Activated T-helper 2 cell treated with anti-CD3 and anti-CD28 coated beads, Interferon-gamma antibody, Interleukin-2, Interleukin-4, amounts not matched to agents 10 μg/mL and 5 μg/mL and 100 μg/mL, durations not matched to agents 14 hours and 24 hours and 36 hours (primary cell): ENCODE measurements at regions not wholly inside any gene's neighbourhood (a gene's known extent, or its start where the extent isn't known, plus 50 kb on each side); places are given as distances from the start of the nearest gene placed in this dataset.

Experiments used
- DNase-seq: peaks from one replicate; pipeline ENCODE4 v3.0.0; 2021; ENCODE audit warnings: low spot score
- H3K27ac Mint-ChIP-seq: one replicate; pipeline ENCODE4 v1.8.0; 2021; ENCODE audit warnings: mixed read lengths
- H3K27me3 Mint-ChIP-seq: one replicate; pipeline ENCODE4 v1.8.0; 2021; ENCODE audit warnings: low read depth, mixed read lengths
- H3K36me3 Mint-ChIP-seq: one replicate; pipeline ENCODE4 v1.8.0; 2021; ENCODE audit warnings: low read depth, mixed read lengths
- H3K4me1 Mint-ChIP-seq: one replicate; pipeline ENCODE4 v1.8.0; 2021; ENCODE audit warnings: low read depth, mixed read lengths
- H3K4me3 Mint-ChIP-seq: one replicate; pipeline ENCODE4 v1.8.0; 2021; ENCODE audit warnings: low read depth, mild to moderate bottlenecking, moderate library complexity, mixed read lengths
- H3K9me3 Mint-ChIP-seq: one replicate; pipeline ENCODE4 v1.8.0; 2021; ENCODE audit warnings: mixed read lengths
- intact Hi-C: fragments of 100-400 bp; cut with micrococcal nuclease; formaldehyde crosslinking; loops from one replicate; pipeline ENCODE4 v1.15.1; 2023

- Mint-ChIP-seq H3K36me3 (no peaks in the 10 kb centered on the region), H3K4me1 (peaks cover 2% of the 10 kb centered on the region), H3K27me3 (peaks cover 20% of the 10 kb centered on the region), H3K9me3 (peaks cover 20% of the 10 kb centered on the region), H3K27ac (no peak overlapping the region), H3K4me3 (no peak overlapping the region)
- DNase-seq: no peak
- intact Hi-C loops: no loop called here
Observed at GRCh38 chr9:96183751-96184150, 118.2 kb downstream of the HSD17B3 start.

- Mint-ChIP-seq H3K4me3 (no peak overlapping the region), H3K27ac (no peak overlapping the region), H3K4me1 (no peaks in the 10 kb centered on the region), H3K36me3 (no peaks in the 10 kb centered on the region), H3K27me3 (peaks cover 37% of the 10 kb centered on the region), H3K9me3 (no peaks in the 10 kb centered on the region)
- intact Hi-C loops: no loop called here
- DNase-seq: no peak
Observed at GRCh38 chr9:96178153-96178552, 123.8 kb downstream of the HSD17B3 start.

- Mint-ChIP-seq H3K36me3 (no peaks in the 10 kb centered on the region), H3K4me1 (no peaks in the 10 kb centered on the region), H3K27ac (no peak overlapping the region), H3K9me3 (no peaks in the 10 kb centered on the region), H3K4me3 (no peak overlapping the region), H3K27me3 (peaks cover 35% of the 10 kb centered on the region)
- intact Hi-C loops: no loop called here
- no peak for DNase-seq
Observed at GRCh38 chr9:96177719-96178028, 124.3 kb downstream of the HSD17B3 start.

- H3K36me3 Mint-ChIP-seq: no peaks in the 10 kb centered on the region
- H3K9me3 Mint-ChIP-seq: no peaks in the 10 kb centered on the region
- DNase-seq: no peak
- no peak overlapping the region for H3K4me3 Mint-ChIP-seq
- no peaks in the 10 kb centered on the region for H3K4me1 Mint-ChIP-seq
- intact Hi-C loops: no loop called here
- H3K27me3 Mint-ChIP-seq: peaks cover 37% of the 10 kb centered on the region
- H3K27ac Mint-ChIP-seq: no peak overlapping the region
Observed at GRCh38 chr9:96177005-96177718, 124.8 kb downstream of the HSD17B3 start.

- intact Hi-C loops: no loop called here
- Mint-ChIP-seq H3K27me3 (peaks cover 42% of the 10 kb centered on the region), H3K36me3 (no peaks in the 10 kb centered on the region), H3K27ac (no peak overlapping the region), H3K4me3 (no peak overlapping the region), H3K9me3 (no peaks in the 10 kb centered on the region), H3K4me1 (no peaks in the 10 kb centered on the region)
- no peak for DNase-seq
Observed at GRCh38 chr9:96175796-96176195, 126.2 kb downstream of the HSD17B3 start.

- Mint-ChIP-seq H3K4me1 (no peaks in the 10 kb centered on the region), H3K27me3 (peaks cover 44% of the 10 kb centered on the region), H3K27ac (no peak overlapping the region), H3K9me3 (no peaks in the 10 kb centered on the region), H3K36me3 (no peaks in the 10 kb centered on the region), H3K4me3 (no peak overlapping the region)
- no peak for DNase-seq
- intact Hi-C loops: no loop called here
Observed at GRCh38 chr9:96175001-96175400, 127.0 kb downstream of the HSD17B3 start.

GRCh38 chr9:96174371-96174770 is 127.6 kb downstream of the HSD17B3 start:
- Mint-ChIP-seq H3K27me3 (peaks cover 42% of the 10 kb centered on the region), H3K36me3 (no peaks in the 10 kb centered on the region), H3K27ac (no peak overlapping the region), H3K9me3 (no peaks in the 10 kb centered on the region), H3K4me3 (no peak overlapping the region), H3K4me1 (no peaks in the 10 kb centered on the region)
- intact Hi-C loops: no loop called here
- DNase-seq: no peak

- intact Hi-C loops: no loop called here
- H3K36me3 Mint-ChIP-seq: no peaks in the 10 kb centered on the region
Observed at GRCh38 chr9:96173640-96174039, 128.3 kb downstream of the HSD17B3 start.

GRCh38 chr9:96172797-96173196 is 129.2 kb downstream of the HSD17B3 start:
- no peaks in the 10 kb centered on the region for H3K4me1 Mint-ChIP-seq
- H3K9me3 Mint-ChIP-seq: no peaks in the 10 kb centered on the region
- no peaks in the 10 kb centered on the region for H3K36me3 Mint-ChIP-seq
- peaks cover 40% of the 10 kb centered on the region for H3K27me3 Mint-ChIP-seq
- no peak overlapping the region for H3K27ac Mint-ChIP-seq
- intact Hi-C loops: no loop called here
- no peak for DNase-seq
- no peak overlapping the region for H3K4me3 Mint-ChIP-seq

More at GRCh38 chr9:96173640-96174039, 128.3 kb downstream of the HSD17B3 start:
- H3K4me3 Mint-ChIP-seq: no peak overlapping the region
- H3K9me3 Mint-ChIP-seq: no peaks in the 10 kb centered on the region
- no peak for DNase-seq
- no peak overlapping the region for H3K27ac Mint-ChIP-seq
- no peaks in the 10 kb centered on the region for H3K4me1 Mint-ChIP-seq
- peaks cover 42% of the 10 kb centered on the region for H3K27me3 Mint-ChIP-seq

- Mint-ChIP-seq H3K27ac (no peak overlapping the region), H3K36me3 (no peaks in the 10 kb centered on the region), H3K9me3 (no peaks in the 10 kb centered on the region), H3K27me3 (peaks cover 38% of the 10 kb centered on the region), H3K4me3 (no peak overlapping the region), H3K4me1 (no peaks in the 10 kb centered on the region)
- DNase-seq: no peak
- intact Hi-C loops: no loop called here
Observed at GRCh38 chr9:96171728-96172127, 130.2 kb downstream of the HSD17B3 start.

GRCh38 chr9:96169901-96170300 is 132.1 kb downstream of the HSD17B3 start:
- no peak overlapping the region for H3K27ac Mint-ChIP-seq
- no peak overlapping the region for H3K4me3 Mint-ChIP-seq
- H3K9me3 Mint-ChIP-seq: no peaks in the 10 kb centered on the region
- intact Hi-C loops: no loop called here
- peaks cover 28% of the 10 kb centered on the region for H3K27me3 Mint-ChIP-seq
- no peaks in the 10 kb centered on the region for H3K4me1 Mint-ChIP-seq
- DNase-seq: no peak
- no peaks in the 10 kb centered on the region for H3K36me3 Mint-ChIP-seq

GRCh38 chr9:96169484-96169883 is 132.5 kb downstream of the HSD17B3 start:
- Mint-ChIP-seq H3K4me3 (no peak overlapping the region), H3K27ac (no peak overlapping the region), H3K36me3 (no peaks in the 10 kb centered on the region), H3K9me3 (no peaks in the 10 kb centered on the region), H3K4me1 (no peaks in the 10 kb centered on the region), H3K27me3 (peaks cover 28% of the 10 kb centered on the region)
- no peak for DNase-seq
- intact Hi-C loops: no loop called here

GRCh38 chr9:96168882-96169281 is 133.1 kb downstream of the HSD17B3 start:
- no peak overlapping the region for H3K4me3 Mint-ChIP-seq
- no peak for DNase-seq
- H3K27me3 Mint-ChIP-seq: peaks cover 25% of the 10 kb centered on the region
- H3K4me1 Mint-ChIP-seq: no peaks in the 10 kb centered on the region
- no peaks in the 10 kb centered on the region for H3K36me3 Mint-ChIP-seq
- H3K27ac Mint-ChIP-seq: no peak overlapping the region
- intact Hi-C loops: no loop called here
- H3K9me3 Mint-ChIP-seq: no peaks in the 10 kb centered on the region

GRCh38 chr9:96167011-96167410 is 135.0 kb downstream of the HSD17B3 start:
- Mint-ChIP-seq H3K4me1 (no peaks in the 10 kb centered on the region), H3K27ac (no peak overlapping the region), H3K4me3 (no peak overlapping the region), H3K9me3 (no peaks in the 10 kb centered on the region), H3K36me3 (no peaks in the 10 kb centered on the region), H3K27me3 (peaks cover 27% of the 10 kb centered on the region)
- no peak for DNase-seq
- intact Hi-C loops: no loop called here
